ENCODE measurements at regions not wholly inside any gene's neighbourhood (a gene's known extent, or its start where the extent isn't known, plus 50 kb on each side); places are given as distances from the start of the nearest gene placed in this dataset.

- peaks cover 5 to 39% (median 15%) of the 10 kb centered on the region in 5 donors for H3K27me3 ChIP-seq (ENCODE audit: control insufficient read depth in 5 of 5, insufficient read depth in 4 of 5, low read length in 5 of 5)
Observed at GRCh38 chr11:116488836-116489389, 283.9 kb downstream of the BUD13 start.

GRCh38 chr11:116485425-116485824 lies 287.4 kb downstream of the BUD13 start:
- no peaks in the 10 kb centered on the region for H3K9me3 ChIP-seq (ENCODE audit: control insufficient read depth in 5 of 5, low read length in 5 of 5)
- no peak overlapping the region for H3K9ac ChIP-seq (ENCODE audit: low read length in 5 of 5)
- no peaks in the 10 kb centered on the region for H3K4me1 ChIP-seq (ENCODE audit: control insufficient read depth in 5 of 5, insufficient read depth in 5 of 5, low read length in 5 of 5)
- H3K36me3 ChIP-seq (ENCODE audit: control insufficient read depth in 5 of 5, insufficient read depth in 5 of 5, low read length in 5 of 5), result no peaks in the 10 kb centered on the region
- no peak overlapping the region for H3K4me3 ChIP-seq (ENCODE audit: low read depth in 1 of 5, low read length in 5 of 5)
- peaks cover 5 to 32% (median 18%) of the 10 kb centered on the region in 5 donors for H3K27me3 ChIP-seq (ENCODE audit: control insufficient read depth in 5 of 5, insufficient read depth in 4 of 5, low read length in 5 of 5)
- no peak overlapping the region for H3K27ac ChIP-seq (ENCODE audit: low read depth, low read length)

More at GRCh38 chr11:116488836-116489389, 283.9 kb downstream of the BUD13 start:
- Histone ChIP-seq H3K4me1 (ENCODE audit: control insufficient read depth in 5 of 5, insufficient read depth in 5 of 5, low read length in 5 of 5) (no peaks in the 10 kb centered on the region), H3K27ac (ENCODE audit: low read depth, low read length) (no peak overlapping the region), H3K36me3 (ENCODE audit: control insufficient read depth in 5 of 5, insufficient read depth in 5 of 5, low read length in 5 of 5) (no peaks in the 10 kb centered on the region), H3K9ac (ENCODE audit: low read length in 5 of 5) (no peak overlapping the region), H3K9me3 (ENCODE audit: control insufficient read depth in 5 of 5, low read length in 5 of 5) (no peaks in the 10 kb centered on the region), H3K4me3 (ENCODE audit: low read depth in 1 of 5, low read length in 5 of 5) (no peak overlapping the region)

- Histone ChIP-seq H3K36me3 (ENCODE audit: control insufficient read depth in 5 of 5, insufficient read depth in 5 of 5, low read length in 5 of 5) (no peaks in the 10 kb centered on the region), H3K27ac (ENCODE audit: low read depth, low read length) (no peak overlapping the region), H3K4me3 (ENCODE audit: low read depth in 1 of 5, low read length in 5 of 5) (no peak overlapping the region), H3K27me3 (ENCODE audit: control insufficient read depth in 5 of 5, insufficient read depth in 4 of 5, low read length in 5 of 5) (peaks cover 0 to 19% (median 8%) of the 10 kb centered on the region in 5 donors), H3K4me1 (ENCODE audit: control insufficient read depth in 5 of 5, insufficient read depth in 5 of 5, low read length in 5 of 5) (no peaks in the 10 kb centered on the region), H3K9ac (ENCODE audit: low read length in 5 of 5) (no peak overlapping the region), H3K9me3 (ENCODE audit: control insufficient read depth in 5 of 5, low read length in 5 of 5) (no peaks in the 10 kb centered on the region)
Observed at GRCh38 chr11:116482716-116483115, 290.1 kb downstream of the BUD13 start.

GRCh38 chr11:116481126-116481675 lies 291.6 kb downstream of the BUD13 start:
- Histone ChIP-seq H3K9ac (ENCODE audit: low read length in 5 of 5) (no peak overlapping the region), H3K27ac (ENCODE audit: low read depth, low read length) (no peak overlapping the region), H3K9me3 (ENCODE audit: control insufficient read depth in 5 of 5, low read length in 5 of 5) (no peaks in the 10 kb centered on the region), H3K27me3 (ENCODE audit: control insufficient read depth in 5 of 5, insufficient read depth in 4 of 5, low read length in 5 of 5) (peaks cover 0 to 10% (median 9%) of the 10 kb centered on the region in 5 donors), H3K4me1 (ENCODE audit: control insufficient read depth in 5 of 5, insufficient read depth in 5 of 5, low read length in 5 of 5) (no peaks in the 10 kb centered on the region), H3K4me3 (ENCODE audit: low read depth in 1 of 5, low read length in 5 of 5) (no peak overlapping the region), H3K36me3 (ENCODE audit: control insufficient read depth in 5 of 5, insufficient read depth in 5 of 5, low read length in 5 of 5) (no peaks in the 10 kb centered on the region)

GRCh38 chr11:116478669-116479668 lies 293.8 kb downstream of the BUD13 start:
- no peaks in the 10 kb centered on the region for H3K36me3 ChIP-seq (ENCODE audit: control insufficient read depth in 5 of 5, insufficient read depth in 5 of 5, low read length in 5 of 5)
- H3K27me3 ChIP-seq (ENCODE audit: control insufficient read depth in 5 of 5, insufficient read depth in 4 of 5, low read length in 5 of 5), result peaks cover 0 to 5% (median 4%) of the 10 kb centered on the region in 5 donors
- no peaks in the 10 kb centered on the region for H3K4me1 ChIP-seq (ENCODE audit: control insufficient read depth in 5 of 5, insufficient read depth in 5 of 5, low read length in 5 of 5)
- H3K4me3 ChIP-seq (ENCODE audit: low read depth in 1 of 5, low read length in 5 of 5), result no peak overlapping the region
- no peak overlapping the region for H3K9ac ChIP-seq (ENCODE audit: low read length in 5 of 5)
- no peak overlapping the region for H3K27ac ChIP-seq (ENCODE audit: low read depth, low read length)
- H3K9me3 ChIP-seq (ENCODE audit: control insufficient read depth in 5 of 5, low read length in 5 of 5), result no peaks in the 10 kb centered on the region

- no peaks in the 10 kb centered on the region for H3K4me1 ChIP-seq (ENCODE audit: control insufficient read depth in 5 of 5, insufficient read depth in 5 of 5, low read length in 5 of 5)
- no peaks in the 10 kb centered on the region for H3K36me3 ChIP-seq (ENCODE audit: control insufficient read depth in 5 of 5, insufficient read depth in 5 of 5, low read length in 5 of 5)
- no peaks in the 10 kb centered on the region for H3K9me3 ChIP-seq (ENCODE audit: control insufficient read depth in 5 of 5, low read length in 5 of 5)
- H3K27me3 ChIP-seq (ENCODE audit: control insufficient read depth in 5 of 5, insufficient read depth in 4 of 5, low read length in 5 of 5), result peaks cover 0 to 5% (median 4%) of the 10 kb centered on the region in 5 donors
- H3K27ac ChIP-seq (ENCODE audit: low read depth, low read length), result no peak overlapping the region
- H3K4me3 ChIP-seq (ENCODE audit: low read depth in 1 of 5, low read length in 5 of 5), result no peak overlapping the region
- no peak overlapping the region for H3K9ac ChIP-seq (ENCODE audit: low read length in 5 of 5)
Observed at GRCh38 chr11:116478205-116478604, 294.6 kb downstream of the BUD13 start.

- Histone ChIP-seq H3K27ac (ENCODE audit: low read depth, low read length) (no peak overlapping the region), H3K9ac (ENCODE audit: low read length in 5 of 5) (no peak overlapping the region), H3K36me3 (ENCODE audit: control insufficient read depth in 5 of 5, insufficient read depth in 5 of 5, low read length in 5 of 5) (no peaks in the 10 kb centered on the region), H3K4me1 (ENCODE audit: control insufficient read depth in 5 of 5, insufficient read depth in 5 of 5, low read length in 5 of 5) (peaks cover 0 to 2% (median 0%) of the 10 kb centered on the region in 5 donors), H3K9me3 (ENCODE audit: control insufficient read depth in 5 of 5, low read length in 5 of 5) (peaks cover 0 to 4% (median 0%) of the 10 kb centered on the region in 5 donors), H3K4me3 (ENCODE audit: low read depth in 1 of 5, low read length in 5 of 5) (no peak overlapping the region), H3K27me3 (ENCODE audit: control insufficient read depth in 5 of 5, insufficient read depth in 4 of 5, low read length in 5 of 5) (peaks cover 0 to 3% (median 0%) of the 10 kb centered on the region in 5 donors)
Observed at GRCh38 chr11:116473790-116474346, 298.9 kb downstream of the BUD13 start.

GRCh38 chr11:116473206-116473769 lies 299.5 kb downstream of the BUD13 start:
- H3K4me3 ChIP-seq (ENCODE audit: low read depth in 1 of 5, low read length in 5 of 5), result no peak overlapping the region
- peaks cover 0 to 4% (median 0%) of the 10 kb centered on the region in 5 donors for H3K9me3 ChIP-seq (ENCODE audit: control insufficient read depth in 5 of 5, low read length in 5 of 5)
- H3K27me3 ChIP-seq (ENCODE audit: control insufficient read depth in 5 of 5, insufficient read depth in 4 of 5, low read length in 5 of 5), result peaks cover 0 to 3% (median 0%) of the 10 kb centered on the region in 5 donors
- H3K36me3 ChIP-seq (ENCODE audit: control insufficient read depth in 5 of 5, insufficient read depth in 5 of 5, low read length in 5 of 5), result no peaks in the 10 kb centered on the region
- peaks cover 0 to 2% (median 0%) of the 10 kb centered on the region in 5 donors for H3K4me1 ChIP-seq (ENCODE audit: control insufficient read depth in 5 of 5, insufficient read depth in 5 of 5, low read length in 5 of 5)
- H3K27ac ChIP-seq (ENCODE audit: low read depth, low read length), result no peak overlapping the region
- no peak overlapping the region for H3K9ac ChIP-seq (ENCODE audit: low read length in 5 of 5)

GRCh38 chr11:116472651-116473050 lies 300.1 kb downstream of the BUD13 start:
- peaks cover 0 to 4% (median 0%) of the 10 kb centered on the region in 5 donors for H3K9me3 ChIP-seq (ENCODE audit: control insufficient read depth in 5 of 5, low read length in 5 of 5)
- H3K9ac ChIP-seq (ENCODE audit: low read length in 5 of 5), result no peak overlapping the region
- H3K4me3 ChIP-seq (ENCODE audit: low read depth in 1 of 5, low read length in 5 of 5), result no peak overlapping the region
- H3K4me1 ChIP-seq (ENCODE audit: control insufficient read depth in 5 of 5, insufficient read depth in 5 of 5, low read length in 5 of 5), result peaks cover 0 to 2% (median 0%) of the 10 kb centered on the region in 5 donors
- H3K36me3 ChIP-seq (ENCODE audit: control insufficient read depth in 5 of 5, insufficient read depth in 5 of 5, low read length in 5 of 5), result no peaks in the 10 kb centered on the region
- no peak overlapping the region for H3K27ac ChIP-seq (ENCODE audit: low read depth, low read length)
- peaks cover 0 to 5% (median 0%) of the 10 kb centered on the region in 5 donors for H3K27me3 ChIP-seq (ENCODE audit: control insufficient read depth in 5 of 5, insufficient read depth in 4 of 5, low read length in 5 of 5)
